Endothelial cell (in vitro differentiated cells): ENCODE measurements at regions not wholly inside any gene's neighbourhood (a gene's known extent, or its start where the extent isn't known, plus 50 kb on each side); places are given as distances from the start of the nearest gene placed in this dataset.

Experiments
- DNase-seq: peaks from one replicate; pipeline ENCODE4 v3.0.0; 2021; ENCODE audit warnings: low spot score
- H3K27ac Mint-ChIP-seq: one replicate; pipeline ENCODE4 v1.8.0; 2021; ENCODE audit warnings: mixed read lengths, inconsistent platforms; ENCODE audit not compliant: unreplicated experiment
- H3K27me3 Mint-ChIP-seq: one replicate; pipeline ENCODE4 v1.8.0; 2021; ENCODE audit warnings: mild to moderate bottlenecking, moderate library complexity, mixed read lengths, inconsistent platforms; ENCODE audit not compliant: unreplicated experiment
- H3K36me3 Mint-ChIP-seq: one replicate; pipeline ENCODE4 v1.8.0; 2021; ENCODE audit warnings: mild to moderate bottlenecking, low read depth, mixed read lengths, inconsistent platforms; ENCODE audit not compliant: unreplicated experiment
- H3K4me1 Mint-ChIP-seq: one replicate; pipeline ENCODE4 v1.8.0; 2021; ENCODE audit warnings: mild to moderate bottlenecking, mixed read lengths, inconsistent platforms; ENCODE audit not compliant: unreplicated experiment
- H3K4me3 Mint-ChIP-seq: one replicate; pipeline ENCODE4 v1.8.0; 2021; ENCODE audit warnings: mild to moderate bottlenecking, mixed read lengths, inconsistent platforms; ENCODE audit not compliant: unreplicated experiment
- H3K9me3 Mint-ChIP-seq: one replicate; pipeline ENCODE4 v1.8.0; 2021; ENCODE audit warnings: mixed read lengths, inconsistent platforms; ENCODE audit not compliant: unreplicated experiment
- TF ChIP-seq, protein P1 (sequence below): fragments of 200-600 bp; sonication (generic); IDR thresholded peaks from one replicate; pipeline ENCODE4 v1.5.0; 2021; ENCODE audit warnings: antibody characterized with exemption; ENCODE audit not compliant: unreplicated experiment

DNA sequence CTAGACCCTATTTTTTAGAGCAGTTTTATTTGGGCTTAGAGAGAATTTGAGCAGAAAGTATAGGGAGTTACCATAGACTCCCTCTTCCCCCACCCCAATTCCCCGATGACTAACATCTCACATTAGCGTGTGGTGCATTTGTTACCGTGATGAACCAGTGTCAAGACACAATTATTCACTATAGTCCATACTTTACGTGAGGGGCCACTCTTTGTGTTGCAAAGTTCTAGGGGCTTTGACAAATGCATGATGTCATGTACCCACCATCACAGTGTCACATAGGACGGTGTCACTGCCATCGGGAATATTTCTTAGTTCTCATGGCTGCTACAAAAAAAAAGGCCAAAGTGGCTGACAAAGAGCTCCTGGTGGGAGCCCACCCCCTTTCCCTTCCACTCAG lies 119.1 kb downstream of the PHETA1 start:
- peaks cover 5% of the 10 kb centered on the region for H3K27me3 Mint-ChIP-seq
- no peak overlapping the region for H3K4me3 Mint-ChIP-seq
- H3K4me1 Mint-ChIP-seq = peaks cover 2% of the 10 kb centered on the region

DNA sequence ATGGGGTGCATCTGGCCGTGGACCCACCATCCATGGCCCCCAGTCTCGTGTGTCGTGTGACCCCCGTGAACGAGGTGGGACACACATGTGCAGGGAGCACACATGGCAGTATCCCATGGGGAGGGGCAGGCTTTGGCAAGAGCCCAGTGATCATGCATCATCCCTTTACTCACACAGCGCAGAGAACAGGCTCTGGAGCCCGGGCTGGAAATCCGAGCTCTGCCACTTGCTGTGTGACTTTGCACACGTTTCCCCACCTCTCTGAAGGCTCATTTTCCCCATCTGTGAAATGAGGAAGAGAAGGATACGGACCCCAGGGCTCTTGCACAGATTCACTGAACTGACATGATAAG lies 119.9 kb downstream of the PHETA1 start:
- Mint-ChIP-seq H3K9me3 (no peaks in the 10 kb centered on the region), H3K27ac (no peak overlapping the region), H3K4me3 (no peak overlapping the region), H3K27me3 (peaks cover 5% of the 10 kb centered on the region), H3K36me3 (no peaks in the 10 kb centered on the region), H3K4me1 (peaks cover 2% of the 10 kb centered on the region)
- DNase-seq = no peak
- TF ChIP-seq, protein P1, sequence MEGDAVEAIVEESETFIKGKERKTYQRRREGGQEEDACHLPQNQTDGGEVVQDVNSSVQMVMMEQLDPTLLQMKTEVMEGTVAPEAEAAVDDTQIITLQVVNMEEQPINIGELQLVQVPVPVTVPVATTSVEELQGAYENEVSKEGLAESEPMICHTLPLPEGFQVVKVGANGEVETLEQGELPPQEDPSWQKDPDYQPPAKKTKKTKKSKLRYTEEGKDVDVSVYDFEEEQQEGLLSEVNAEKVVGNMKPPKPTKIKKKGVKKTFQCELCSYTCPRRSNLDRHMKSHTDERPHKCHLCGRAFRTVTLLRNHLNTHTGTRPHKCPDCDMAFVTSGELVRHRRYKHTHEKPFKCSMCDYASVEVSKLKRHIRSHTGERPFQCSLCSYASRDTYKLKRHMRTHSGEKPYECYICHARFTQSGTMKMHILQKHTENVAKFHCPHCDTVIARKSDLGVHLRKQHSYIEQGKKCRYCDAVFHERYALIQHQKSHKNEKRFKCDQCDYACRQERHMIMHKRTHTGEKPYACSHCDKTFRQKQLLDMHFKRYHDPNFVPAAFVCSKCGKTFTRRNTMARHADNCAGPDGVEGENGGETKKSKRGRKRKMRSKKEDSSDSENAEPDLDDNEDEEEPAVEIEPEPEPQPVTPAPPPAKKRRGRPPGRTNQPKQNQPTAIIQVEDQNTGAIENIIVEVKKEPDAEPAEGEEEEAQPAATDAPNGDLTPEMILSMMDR = no peak

More for the DNA sequence above, 119.1 kb downstream of the PHETA1 start:
- Mint-ChIP-seq H3K36me3 (peaks cover 2% of the 10 kb centered on the region), H3K27ac (no peak overlapping the region), H3K9me3 (no peaks in the 10 kb centered on the region)
- DNase-seq = no peak
- TF ChIP-seq, protein P1 = no peak

DNA sequence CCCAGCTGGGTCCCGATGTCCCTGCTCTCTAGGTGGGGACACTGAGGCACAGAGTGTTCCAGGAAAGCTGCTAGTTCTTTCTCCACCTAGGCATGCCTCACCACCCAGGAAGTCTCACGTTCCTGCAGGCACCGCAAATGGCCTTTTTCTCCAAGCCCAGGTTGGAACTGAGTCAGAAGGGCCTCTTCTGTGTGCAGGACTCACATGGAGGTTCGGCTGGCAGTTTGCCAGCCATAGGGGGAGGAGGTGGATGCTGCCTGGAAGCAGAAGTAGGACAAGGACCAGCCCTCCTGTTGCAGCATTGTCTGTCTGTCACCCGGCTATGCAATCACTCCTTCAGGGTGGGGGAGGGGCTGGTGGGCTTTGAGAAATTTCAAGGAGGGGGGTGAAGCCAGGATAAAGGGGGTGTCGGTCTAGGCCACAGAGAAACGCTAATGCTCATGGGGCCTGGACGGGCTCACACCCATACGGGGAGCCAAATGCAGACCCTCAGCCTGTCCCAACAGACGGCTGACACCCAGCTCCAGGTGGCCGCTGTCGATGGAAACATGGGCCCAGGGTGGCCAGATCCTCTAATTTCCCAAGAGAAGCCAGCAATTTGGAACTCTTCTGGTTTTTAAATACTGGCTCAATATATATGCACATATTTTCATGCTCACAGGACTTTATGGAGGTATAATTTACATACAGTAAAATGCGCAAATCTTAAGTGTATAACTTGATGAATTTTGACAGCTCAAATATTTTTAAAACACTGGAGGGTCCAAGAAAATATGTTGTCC lies 120.5 kb downstream of the PHETA1 start:
- Mint-ChIP-seq H3K4me3 (no peak overlapping the region), H3K36me3 (no peaks in the 10 kb centered on the region), H3K9me3 (no peaks in the 10 kb centered on the region), H3K27me3 (peaks cover 5% of the 10 kb centered on the region), H3K27ac (no peak overlapping the region), H3K4me1 (peaks cover 2% of the 10 kb centered on the region)
- TF ChIP-seq, protein P1 = no peak
- no peak for DNase-seq

DNA sequence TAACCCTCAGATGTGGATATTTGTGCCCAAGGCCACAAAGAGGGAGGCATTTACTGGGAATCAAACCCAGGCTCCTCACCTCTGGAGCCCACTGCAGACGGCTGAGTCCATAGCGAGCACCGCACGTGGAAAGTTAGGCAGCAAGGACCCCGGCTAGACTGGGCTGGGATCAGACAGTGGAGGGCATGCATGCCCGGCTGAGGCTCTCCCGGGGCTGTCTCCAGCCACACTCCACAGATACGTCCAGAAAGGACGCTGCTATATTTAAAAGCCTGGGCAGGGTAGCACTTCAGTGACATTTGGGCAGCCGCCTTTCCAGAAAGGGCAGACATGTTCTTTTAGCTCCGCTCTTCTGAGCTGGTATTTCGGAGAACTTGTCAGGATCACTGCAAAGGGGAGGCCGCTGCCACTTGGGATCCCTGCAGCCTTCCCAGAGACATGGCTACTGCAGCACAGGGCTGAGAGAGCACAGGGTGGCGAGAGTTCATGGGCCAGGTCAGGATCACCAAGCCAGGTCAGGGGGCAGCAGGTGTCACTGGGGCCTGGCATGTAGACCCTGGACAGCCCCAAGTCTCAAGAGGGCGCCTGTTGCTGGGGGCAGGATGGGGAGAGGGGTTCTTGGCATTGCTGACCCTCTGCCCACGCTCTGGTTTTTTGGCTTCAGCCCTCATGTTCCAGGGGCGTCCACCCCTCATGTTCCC lies 121.7 kb downstream of the PHETA1 start:
- TF ChIP-seq, protein P1 = no peak
- peaks cover 5% of the 10 kb centered on the region for H3K27me3 Mint-ChIP-seq
- DNase-seq = no peak
- no peaks in the 10 kb centered on the region for H3K36me3 Mint-ChIP-seq
- peaks cover 2% of the 10 kb centered on the region for H3K4me1 Mint-ChIP-seq
- no peaks in the 10 kb centered on the region for H3K9me3 Mint-ChIP-seq
- no peak overlapping the region for H3K27ac Mint-ChIP-seq
- no peak overlapping the region for H3K4me3 Mint-ChIP-seq

DNA sequence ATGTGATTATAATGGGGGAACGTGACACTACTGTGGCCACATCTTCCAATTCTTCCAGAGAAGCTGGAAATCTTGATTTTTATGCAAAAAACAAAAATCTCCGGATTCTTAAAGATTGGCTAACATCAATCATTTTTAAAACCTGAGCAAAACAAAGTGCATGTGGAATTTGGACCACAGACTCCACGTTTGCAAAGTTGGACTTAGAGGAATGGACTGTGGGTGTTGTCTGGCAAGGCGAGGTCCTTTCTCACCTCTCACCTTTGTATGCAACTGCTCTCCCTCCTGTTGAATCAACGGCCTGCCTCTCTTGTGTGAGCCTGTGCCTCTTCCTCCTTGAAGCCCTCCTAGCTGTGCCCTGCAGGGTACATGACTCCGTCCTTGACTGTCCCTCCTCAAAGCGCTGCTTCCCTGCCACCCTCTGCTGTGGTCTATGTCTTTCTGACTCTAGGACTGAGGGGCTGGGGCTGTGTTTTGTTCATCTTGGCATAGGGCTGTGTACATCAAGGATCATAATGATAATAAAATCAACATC lies 122.4 kb downstream of the PHETA1 start:
- Mint-ChIP-seq H3K27ac (no peak overlapping the region), H3K4me1 (peaks cover 2% of the 10 kb centered on the region), H3K27me3 (peaks cover 5% of the 10 kb centered on the region), H3K36me3 (no peaks in the 10 kb centered on the region), H3K4me3 (peak overlapping the region; percentile 71), H3K9me3 (no peaks in the 10 kb centered on the region)
- TF ChIP-seq, protein P1 = no peak
- no peak for DNase-seq
